WI38 (cell line): ENCODE measurements at regions not wholly inside any gene's neighbourhood (a gene's known extent, or its start where the extent isn't known, plus 50 kb on each side); places are given as distances from the start of the nearest gene placed in this dataset.
"Not testable (repeated sequence)": the region's sequence is repeated elsewhere in the genome, so short reads cannot be mapped to it uniquely, and the experiment has no call there.

ENCODE experiments used
- H3K4me3 ChIP-seq: 2 replicates; pipeline ENCODE4 v1.5.1; 2011; ENCODE audit warnings: low read depth, mild to moderate bottlenecking, control low read depth, low read length
- CTCF ChIP-seq: IDR thresholded peaks from 2 replicates; pipeline ENCODE4 v1.5.1; 2012; ENCODE audit warnings: low read depth, mild to moderate bottlenecking, control low read depth, low read length

GRCh38 chr3:83226751-83227150, 1465.3 kb upstream of the GBE1 start:
- H3K4me3 ChIP-seq, result no peak overlapping the region
- TF ChIP-seq CTCF, result no peak

DNA sequence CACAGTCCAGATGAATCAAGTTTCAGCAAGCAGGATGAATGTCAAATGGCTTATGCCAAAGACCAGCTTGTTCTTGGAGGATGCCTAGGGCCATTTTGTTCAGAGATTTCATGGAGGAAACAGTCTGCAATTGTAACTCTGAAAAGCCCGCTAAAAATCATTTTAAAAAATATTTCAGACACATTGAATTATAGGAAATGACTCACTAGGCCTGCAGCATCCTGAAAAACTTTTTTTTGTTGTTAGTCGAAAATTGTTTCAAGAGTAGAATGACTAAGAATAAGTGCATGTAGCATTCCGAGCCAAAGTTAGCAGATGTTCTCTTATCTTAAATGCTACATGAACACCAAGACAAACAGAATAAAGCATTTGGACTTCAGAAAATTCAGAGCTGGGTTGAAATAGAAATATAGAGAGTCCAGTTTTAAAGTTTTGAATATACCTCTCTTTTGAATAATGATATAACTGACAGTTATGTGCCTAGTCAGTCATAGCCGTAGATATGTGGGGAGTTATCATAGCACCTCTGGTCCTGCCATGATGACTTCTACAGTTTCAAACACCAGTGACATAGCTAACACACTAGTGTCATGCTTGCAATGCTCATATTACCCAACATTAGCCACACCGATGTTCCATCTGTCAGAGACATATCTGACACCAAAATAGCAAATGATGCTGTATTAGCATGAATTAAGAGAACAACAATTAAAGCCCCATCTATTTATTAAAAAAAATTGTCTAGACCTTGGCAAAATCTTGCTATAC, 1462.8 kb upstream of the GBE1 start:
- no peak for TF ChIP-seq CTCF
- H3K4me3 ChIP-seq, result no peak overlapping the region

GRCh38 chr3:83218383-83219200, 1457.1 kb upstream of the GBE1 start:
- no peak for TF ChIP-seq CTCF
- no peak overlapping the region for H3K4me3 ChIP-seq

DNA sequence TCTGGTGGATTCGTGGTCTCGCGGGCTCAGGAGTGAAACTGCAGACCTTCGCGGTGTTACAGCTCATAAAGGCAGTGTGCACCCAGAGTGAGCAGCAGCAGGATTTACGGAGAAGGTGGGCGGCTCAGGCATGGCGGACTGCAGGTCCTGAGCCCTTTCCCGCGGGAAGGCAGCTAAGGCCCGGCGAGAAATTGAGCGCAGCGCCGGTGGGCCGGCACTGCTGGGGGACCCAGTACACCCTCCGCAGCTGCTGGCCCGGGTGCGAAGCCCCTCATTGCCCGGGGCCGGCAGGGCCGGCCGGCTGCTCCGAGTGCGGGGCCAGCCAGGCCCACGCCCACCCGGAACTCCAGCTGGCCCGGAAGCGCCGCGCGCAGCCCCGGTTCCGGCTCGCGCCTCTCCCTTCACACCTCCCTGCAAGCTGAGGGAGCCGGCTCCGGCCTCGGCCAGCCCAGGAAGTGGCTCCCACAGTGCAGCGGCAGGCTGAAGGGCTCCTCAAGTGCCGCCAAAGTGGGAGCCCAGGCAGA, 1456.2 kb upstream of the GBE1 start:
- H3K4me3 ChIP-seq, result not testable (repeated sequence)

- no peak overlapping the region for H3K4me3 ChIP-seq
- TF ChIP-seq CTCF, result no peak
Observed at GRCh38 chr3:83216919-83217594, 1455.6 kb upstream of the GBE1 start.

GRCh38 chr3:83195243-83195642, 1433.8 kb upstream of the GBE1 start:
- no peak for TF ChIP-seq CTCF
- H3K4me3 ChIP-seq, result no peak overlapping the region

DNA sequence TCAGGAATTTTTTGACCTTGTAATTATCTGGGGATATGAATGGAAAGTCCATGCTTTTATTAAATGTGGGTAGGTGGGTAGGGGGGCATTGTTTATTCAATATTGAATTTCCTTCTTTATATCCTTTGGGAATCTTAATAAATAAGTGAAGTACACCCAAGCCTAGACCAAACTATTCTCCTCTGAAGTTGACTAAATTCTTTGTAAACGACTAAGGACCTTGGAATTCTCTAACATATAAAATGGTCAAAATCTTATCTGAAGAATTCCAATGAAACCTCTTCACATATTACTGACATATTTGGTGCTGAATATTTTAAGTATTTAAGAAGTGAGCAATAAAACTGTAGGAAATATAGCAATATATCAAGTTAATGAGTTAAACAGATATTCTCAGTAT, 1432.1 kb upstream of the GBE1 start:
- no peak overlapping the region for H3K4me3 ChIP-seq
- TF ChIP-seq CTCF, result no peak
